Thyroid gland (tissue), 4 donors: ENCODE measurements at regions not wholly inside any gene's neighbourhood (a gene's known extent, or its start where the extent isn't known, plus 50 kb on each side); places are given as distances from the start of the nearest gene placed in this dataset.
"Not testable (repeated sequence)": the region's sequence is repeated elsewhere in the genome, so short reads cannot be mapped to it uniquely, and the experiment has no call there.

Source experiments
- CTCF ChIP-seq, 6 experiments: fragments of 200-600 bp in 3 of 6; fragments of 450-650 bp in 3 of 6; sonication (generic) in 3 of 6; IDR thresholded peaks; one replicate each; pipeline ENCODE4 v1.5.1; 2016 to 2019; ENCODE audit warnings: antibody characterized with exemption in 6 of 6, mild to moderate bottlenecking in 2 of 6, inconsistent platforms in 1 of 6, moderate library complexity in 1 of 6
- POLR2A ChIP-seq, 2 donors: fragments of 450-650 bp; IDR thresholded peaks; one replicate each; pipeline ENCODE4 v1.6.1; 2017; ENCODE audit warnings: antibody characterized with exemption in 2 of 2, mild to moderate bottlenecking in 2 of 2, moderate library complexity in 1 of 2

GRCh38 chr1:148387122-148387948 lies 95.8 kb downstream of the PPIAL4G start:
- TF ChIP-seq CTCF, POLR2A (IDR thresholded peaks at IDR 0.05): not testable (repeated sequence)
